HG03280 (cell line): ENCODE measurements at regions not wholly inside any gene's neighbourhood (a gene's known extent, or its start where the extent isn't known, plus 50 kb on each side); places are given as distances from the start of the nearest gene placed in this dataset.

Experiments used
- ATAC-seq: cut with Tn5 transposase; IDR thresholded peaks from one replicate; pipeline ENCODE4 v1.9.1; 2021; ENCODE audit warnings: mild to moderate bottlenecking, moderate library complexity; ENCODE audit not compliant: unreplicated experiment

GRCh38 chr15:77742570-77742969 lies 109.9 kb upstream of the LINGO1 start:
- ATAC-seq: no peak

DNA sequence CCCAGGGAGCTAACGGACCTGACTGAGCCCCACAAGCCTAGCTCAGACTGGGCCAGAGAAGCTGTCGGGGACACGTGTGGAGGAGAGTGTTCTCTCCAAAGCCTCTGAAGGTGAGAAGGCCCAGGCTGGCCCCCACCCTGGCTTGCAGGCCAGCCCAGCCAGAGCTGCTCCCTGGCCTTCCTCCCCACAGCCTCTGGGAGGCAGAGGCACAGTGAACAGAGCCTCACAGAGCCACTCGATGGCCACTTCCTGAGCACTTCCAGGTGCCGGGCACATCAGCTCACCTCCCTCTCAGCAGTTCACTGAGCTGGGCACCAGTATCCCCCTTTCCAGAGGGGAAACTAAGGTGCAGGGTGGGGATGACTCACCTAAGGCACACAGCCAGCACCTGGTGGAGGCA lies 109.4 kb upstream of the LINGO1 start:
- ATAC-seq: no peak

DNA sequence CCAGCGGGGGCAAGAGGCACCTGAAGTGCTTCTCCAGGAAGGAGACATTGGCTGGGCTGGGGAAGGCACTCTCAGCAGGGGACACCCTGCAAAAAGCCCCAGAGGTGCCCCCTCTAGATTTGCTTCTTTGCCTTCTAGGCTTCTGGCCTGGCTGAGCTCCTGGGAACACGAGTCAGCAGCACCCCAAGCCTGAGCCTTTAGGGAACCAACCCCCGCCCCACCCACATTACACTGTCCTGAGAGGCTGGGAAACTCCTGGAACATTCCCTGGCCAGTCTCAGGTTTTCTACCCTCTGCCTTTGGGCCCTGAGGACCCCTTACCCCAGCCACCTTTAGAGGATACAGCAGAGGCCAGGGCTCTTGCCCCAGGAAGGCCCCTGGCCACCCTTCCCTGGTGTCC lies 108.4 kb upstream of the LINGO1 start:
- no peak for ATAC-seq

DNA sequence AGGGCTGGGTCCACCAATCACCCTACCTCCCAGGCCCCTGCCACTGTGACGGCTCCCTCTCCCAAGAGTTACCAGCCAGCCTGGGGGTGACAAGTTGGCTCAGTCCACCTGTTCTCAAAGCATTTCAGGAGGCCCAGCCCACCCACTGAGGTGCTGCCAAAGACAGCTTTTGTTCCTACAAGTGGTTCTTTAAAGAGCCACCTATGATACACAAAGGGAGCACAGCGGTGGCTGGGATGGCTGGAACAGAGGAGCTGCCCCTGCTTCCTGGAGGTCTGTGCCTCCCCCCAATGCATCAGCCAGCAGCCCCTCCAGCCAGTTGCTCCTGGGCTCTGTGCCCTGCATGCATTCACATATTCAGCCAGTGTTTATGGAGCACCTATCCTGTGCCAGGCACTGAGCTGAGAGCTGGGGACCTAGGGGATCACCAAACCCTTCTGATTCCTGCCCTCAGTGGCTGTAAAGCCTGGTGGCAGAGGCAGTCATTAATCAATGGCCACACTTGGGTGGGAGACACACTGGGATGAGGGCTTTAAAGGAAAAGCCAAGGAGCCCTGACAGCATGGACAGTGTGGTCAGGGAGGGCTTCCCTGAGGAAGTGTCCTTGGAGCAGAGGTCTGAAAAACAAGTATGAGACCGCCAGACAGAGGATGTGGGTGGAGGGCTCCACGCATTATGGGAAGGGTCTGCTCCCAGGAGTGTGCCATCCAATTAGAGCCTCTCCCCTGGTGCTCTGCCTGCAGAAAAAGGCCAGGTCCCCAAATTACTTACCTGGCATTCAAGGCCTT lies 107.1 kb upstream of the LINGO1 start:
- ATAC-seq: no peak

DNA sequence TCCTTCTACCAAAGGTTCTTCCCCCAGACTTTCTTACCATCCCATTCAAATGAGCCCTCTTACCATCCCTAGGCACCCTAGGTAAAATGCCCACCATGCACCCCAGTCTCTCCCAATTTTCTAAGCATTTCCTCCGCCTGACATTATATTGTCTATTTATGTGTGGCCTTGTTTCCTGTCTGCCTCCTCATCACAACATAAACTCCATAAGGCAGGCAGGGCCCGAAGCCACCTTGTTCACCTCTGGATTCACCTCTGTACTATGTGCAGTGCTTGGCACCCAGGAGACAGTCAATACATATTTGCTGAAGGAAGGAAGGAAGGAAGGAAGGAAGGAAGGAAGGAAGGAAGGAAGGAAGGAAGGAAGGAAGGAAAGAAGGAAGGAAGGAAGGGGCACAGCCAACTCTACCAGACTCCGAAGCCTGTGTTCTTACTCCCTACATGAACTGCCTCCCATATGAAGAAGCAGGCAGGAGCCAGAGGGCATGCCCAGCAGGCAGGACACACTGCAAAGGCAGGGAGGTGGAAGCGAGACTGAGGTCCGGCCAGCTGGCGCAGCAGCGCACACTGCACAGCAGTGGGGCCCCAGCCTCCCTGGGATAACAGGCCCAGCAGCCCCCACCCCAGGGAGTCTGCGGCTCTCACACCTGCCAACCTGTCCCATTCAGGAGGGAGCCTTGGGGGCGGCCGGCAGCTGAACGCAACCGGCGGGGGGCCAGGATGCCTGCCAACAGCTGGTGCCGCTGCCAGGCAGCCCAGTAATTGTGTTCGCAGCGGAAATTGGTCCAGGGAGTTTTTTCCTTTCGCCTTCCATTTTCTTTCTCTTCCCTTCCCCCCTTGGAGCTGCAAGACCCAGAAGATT lies 106.0 kb upstream of the LINGO1 start:
- no peak for ATAC-seq

DNA sequence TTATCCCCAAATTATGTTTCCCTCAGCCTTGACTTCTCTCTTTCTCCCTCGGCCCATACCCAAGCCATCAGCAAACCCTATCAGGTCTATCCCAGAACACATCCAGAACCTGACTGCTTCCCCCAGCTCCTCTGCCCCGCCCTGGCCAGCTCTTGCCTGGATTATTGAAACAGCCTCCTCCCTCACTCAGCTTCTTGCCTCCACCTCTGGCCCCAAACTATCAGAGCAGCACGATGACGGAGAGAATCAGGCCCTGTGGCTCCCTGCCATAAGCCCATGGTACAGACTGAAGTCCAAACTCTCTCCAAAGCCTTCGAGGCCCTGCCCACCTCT lies 105.3 kb upstream of the LINGO1 start:
- ATAC-seq: no peak

GRCh38 chr15:77737238-77738037 lies 104.7 kb upstream of the LINGO1 start:
- ATAC-seq: no peak

DNA sequence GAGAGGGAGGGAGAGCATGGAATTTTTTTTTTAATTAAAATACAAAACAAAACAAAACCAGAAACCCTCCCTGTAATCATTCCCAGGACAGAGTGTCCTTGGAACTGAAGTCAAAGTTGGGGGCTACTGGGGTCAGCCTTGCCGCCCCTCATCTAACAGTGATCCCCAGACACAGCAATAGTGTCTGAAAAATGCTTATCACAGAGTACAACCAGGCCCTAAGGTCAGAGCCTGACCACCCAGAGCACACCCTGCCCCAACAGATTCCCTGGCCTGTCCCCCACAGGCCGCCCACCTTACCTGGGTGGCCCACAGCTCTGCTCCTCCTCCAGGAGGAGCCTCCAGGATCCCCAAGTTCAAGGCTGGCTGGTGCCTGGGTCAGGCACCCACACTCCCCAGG lies 101.6 kb upstream of the LINGO1 start:
- no peak for ATAC-seq

DNA sequence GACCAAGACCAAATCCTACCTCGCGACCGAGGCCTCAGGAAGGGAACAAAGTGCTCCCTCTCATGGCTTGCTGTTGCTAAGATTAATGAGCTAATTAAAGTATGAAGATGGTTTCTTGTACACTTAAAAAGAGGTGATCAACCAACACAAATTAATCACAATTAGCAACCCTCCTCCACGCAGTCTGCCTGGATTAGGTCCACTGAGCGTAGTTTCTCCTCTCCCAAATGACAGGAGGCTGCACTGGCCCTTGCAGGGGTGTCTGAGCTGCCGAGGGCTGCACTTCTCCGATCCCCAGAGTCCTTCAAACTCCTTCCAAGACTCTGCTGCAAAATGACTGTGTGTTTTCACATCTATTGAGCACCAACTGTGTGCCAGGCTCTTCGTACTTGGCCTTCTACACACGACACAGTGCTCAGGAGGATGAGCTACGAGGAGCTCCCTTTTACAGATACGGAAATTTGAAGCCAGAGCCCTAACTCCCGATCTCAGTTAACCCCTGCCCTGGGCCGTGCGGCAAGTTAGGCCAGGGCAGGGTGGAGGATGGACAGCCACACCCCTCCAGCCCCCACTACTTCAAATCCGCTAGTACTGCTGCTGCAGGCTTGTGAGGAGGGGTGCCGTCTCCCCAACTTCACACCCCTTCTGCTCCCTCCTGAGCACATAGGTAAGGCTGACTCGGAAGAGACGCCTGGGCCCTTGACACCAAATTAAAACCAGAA lies 101.0 kb upstream of the LINGO1 start:
- ATAC-seq: no peak

DNA sequence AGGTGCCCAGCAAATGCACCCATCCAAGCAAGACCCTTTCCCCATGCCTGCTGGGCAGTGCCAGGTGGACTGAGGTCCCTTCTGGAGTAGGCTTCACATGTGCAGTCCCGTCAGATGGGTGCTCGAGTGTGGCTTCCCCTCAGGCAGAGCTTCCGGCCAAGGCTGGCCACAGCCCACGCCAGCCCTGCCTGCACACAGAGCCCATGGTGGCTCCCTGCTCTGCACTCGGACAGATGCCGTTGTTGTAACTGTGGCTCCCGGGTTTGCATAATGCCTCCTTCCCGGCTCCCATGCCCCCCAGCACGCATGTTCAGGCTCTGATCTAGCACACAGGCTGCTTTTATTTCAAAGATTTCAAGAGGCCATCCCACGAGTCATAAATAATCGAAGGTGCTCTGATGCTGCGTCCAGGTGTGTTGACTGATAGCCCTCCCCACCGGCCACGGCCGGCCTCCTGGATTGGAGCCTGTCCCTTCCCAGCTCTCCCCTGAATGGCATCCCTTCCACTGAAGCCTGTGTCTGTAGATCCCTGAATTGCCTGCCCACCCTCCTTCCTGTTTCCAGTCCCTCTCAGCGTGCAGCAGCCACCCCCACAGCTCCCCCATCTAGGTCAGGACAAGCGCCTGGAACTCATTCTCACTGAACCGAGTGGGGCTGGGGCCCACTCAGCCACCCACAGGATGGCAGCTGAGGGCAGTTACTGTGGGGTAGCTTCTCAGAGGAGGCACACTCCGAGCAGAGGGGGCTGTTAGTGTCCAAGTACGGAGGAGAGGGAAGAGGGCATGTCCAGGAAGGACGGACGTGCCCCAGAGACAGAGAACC lies 100.0 kb upstream of the LINGO1 start:
- ATAC-seq: no peak

- no peak for ATAC-seq
These were observed 99.2 kb upstream of the LINGO1 start for GRCh38 chr15:77731945-77732344.

GRCh38 chr15:77731067-77731466 lies 98.4 kb upstream of the LINGO1 start:
- ATAC-seq: no peak

GRCh38 chr15:77727635-77728304 lies 95.1 kb upstream of the LINGO1 start:
- ATAC-seq: no peak

GRCh38 chr15:77724715-77725114 lies 92.0 kb upstream of the LINGO1 start:
- ATAC-seq: no peak

- no peak for ATAC-seq
These were observed 91.0 kb upstream of the LINGO1 start for GRCh38 chr15:77723756-77724155.

DNA sequence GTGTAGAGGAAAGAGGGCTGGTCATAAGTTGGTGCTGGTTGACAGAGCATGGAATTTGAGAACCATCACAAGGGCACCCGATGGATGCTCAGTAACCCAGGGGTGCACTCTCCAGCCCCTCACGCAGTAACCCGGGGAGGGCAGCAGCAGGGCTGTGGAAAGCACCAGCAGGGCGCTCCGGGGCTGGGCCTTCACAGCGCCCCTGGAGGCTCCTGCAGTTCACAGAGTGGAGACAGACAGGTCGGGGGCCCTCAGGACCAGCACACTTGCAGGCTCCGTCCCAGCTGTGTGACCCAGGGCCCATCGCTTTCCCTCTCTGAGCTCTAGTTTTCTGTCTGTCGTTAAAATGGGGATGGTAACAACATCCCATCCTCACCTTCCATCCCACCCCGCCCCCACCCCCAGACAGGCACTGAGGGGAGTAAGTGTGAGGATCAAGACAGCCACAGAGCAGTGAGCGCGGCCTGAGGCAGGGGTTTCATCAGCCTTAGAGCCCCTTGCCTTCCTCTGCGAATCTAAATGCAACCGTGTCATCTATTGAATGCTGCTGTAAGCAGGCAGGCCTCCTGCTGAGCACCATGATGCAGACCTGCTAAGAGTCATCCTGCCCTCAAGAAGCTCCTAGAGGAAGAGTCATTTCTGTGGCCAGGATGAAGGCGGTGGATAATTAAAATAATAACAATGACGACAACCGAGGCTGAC lies 90.2 kb upstream of the LINGO1 start:
- ATAC-seq: no peak

DNA sequence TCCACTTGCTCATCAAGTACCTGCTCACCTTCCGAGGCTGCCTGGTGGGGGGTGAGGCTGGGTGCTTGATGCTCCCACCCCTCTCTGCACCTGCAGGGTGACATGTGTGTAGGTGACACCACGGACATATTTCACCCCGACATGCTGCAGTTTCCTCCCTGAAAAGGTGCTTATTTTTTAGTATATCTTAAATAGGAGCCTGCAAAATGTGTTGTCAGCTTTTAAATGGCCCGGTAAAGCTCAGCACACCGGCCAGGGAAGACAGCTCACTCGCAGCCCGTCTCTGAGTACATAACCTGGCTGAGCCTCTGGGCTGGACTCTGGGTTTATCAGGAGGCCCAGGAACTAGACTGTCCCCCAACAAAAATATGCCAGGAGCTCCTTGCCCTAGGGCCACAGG lies 89.3 kb upstream of the LINGO1 start:
- ATAC-seq: no peak

DNA sequence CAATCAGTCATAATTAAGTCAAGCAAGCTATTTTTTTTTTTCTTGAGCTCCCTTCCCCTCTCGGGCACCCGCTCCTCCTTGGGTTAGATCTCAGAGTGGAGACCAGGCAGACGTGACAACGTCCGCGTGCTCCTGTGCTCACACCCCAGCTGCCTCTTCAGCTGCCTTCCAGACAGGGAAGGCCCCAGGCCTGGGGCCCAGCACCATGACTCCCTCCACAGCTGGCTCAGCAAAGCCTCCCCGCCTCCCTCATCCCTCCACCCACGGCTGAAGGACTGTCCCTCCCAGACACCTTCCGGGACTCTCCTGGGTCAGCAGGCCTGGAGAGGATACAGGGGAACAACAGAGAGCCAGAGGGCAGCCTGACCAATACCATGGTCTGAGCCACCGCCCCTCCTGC lies 87.9 kb upstream of the LINGO1 start:
- no peak for ATAC-seq

DNA sequence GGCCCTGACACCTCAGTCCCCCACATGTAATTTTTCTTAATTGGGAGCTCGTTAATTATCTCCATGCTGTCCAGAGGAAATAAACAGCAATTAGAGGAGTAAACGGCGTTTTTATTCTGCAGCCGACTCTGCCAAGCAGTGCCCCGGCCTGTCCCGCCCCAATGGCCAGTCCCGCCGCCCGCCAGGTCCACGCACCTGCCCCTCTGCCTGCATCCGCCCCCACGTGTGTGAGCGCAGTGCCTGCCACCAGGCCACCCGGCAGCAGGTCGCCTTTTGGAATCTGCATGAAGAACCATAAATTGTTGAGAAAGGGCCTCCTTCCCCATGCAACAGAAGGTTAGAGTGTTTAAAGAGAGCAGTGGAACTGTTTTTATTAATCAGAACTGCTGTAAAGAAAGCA lies 87.5 kb upstream of the LINGO1 start:
- ATAC-seq: no peak
